OCI-M1 (cell line): ENCODE measurements at regions not wholly inside any gene's neighbourhood (a gene's known extent, or its start where the extent isn't known, plus 50 kb on each side); places are given as distances from the start of the nearest gene placed in this dataset.
"Not testable (repeated sequence)": the region's sequence is repeated elsewhere in the genome, so short reads cannot be mapped to it uniquely, and the experiment has no call there.

Experiments used
- DNase-seq: peaks from one replicate; lab custom pipeline; 2025; lab: John Stamatoyannopoulos, UW

- DNase-seq, result no peak
Measured at GRCh38 chr9:81430727-81431126, 258.6 kb downstream of the TLE1 start.

- DNase-seq, result peak; percentile 1
Measured at GRCh38 chr9:81427870-81428269, 261.5 kb downstream of the TLE1 start.

GRCh38 chr9:81424431-81424830 is 264.9 kb downstream of the TLE1 start:
- no peak for DNase-seq

- DNase-seq, result no peak
Measured at GRCh38 chr9:81423589-81424326, 265.6 kb downstream of the TLE1 start.

- DNase-seq, result not testable (repeated sequence)
Measured at GRCh38 chr9:81421090-81421489, 268.3 kb downstream of the TLE1 start.

- no peak for DNase-seq
Measured at GRCh38 chr9:81420024-81420423, 269.3 kb downstream of the TLE1 start.

- DNase-seq, result no peak
Measured at GRCh38 chr9:81417941-81418340, 271.4 kb downstream of the TLE1 start.

- DNase-seq, result no peak
Measured at GRCh38 chr9:81417299-81417675, 272.1 kb downstream of the TLE1 start.

- DNase-seq, result no peak
Measured at GRCh38 chr9:81416476-81417298, 272.7 kb downstream of the TLE1 start.

GRCh38 chr9:81414836-81415235 is 274.5 kb downstream of the TLE1 start:
- DNase-seq, result no peak

- DNase-seq, result no peak
Measured at GRCh38 chr9:81411961-81412360, 277.4 kb downstream of the TLE1 start.

GRCh38 chr9:81410201-81410600 is 279.1 kb downstream of the TLE1 start:
- no peak for DNase-seq

GRCh38 chr9:81408951-81409350 is 280.4 kb downstream of the TLE1 start:
- DNase-seq, result peak; percentile 69

- DNase-seq, result no peak
Measured at GRCh38 chr9:81404931-81405598, 284.3 kb downstream of the TLE1 start.

GRCh38 chr9:81397481-81398381 is 291.6 kb downstream of the TLE1 start:
- DNase-seq, result no peak

GRCh38 chr9:81396528-81396927 is 292.8 kb downstream of the TLE1 start:
- no peak for DNase-seq

GRCh38 chr9:81395676-81396054 is 293.7 kb downstream of the TLE1 start:
- no peak for DNase-seq

GRCh38 chr9:81394881-81395675 is 294.3 kb downstream of the TLE1 start:
- no peak for DNase-seq

- no peak for DNase-seq
Measured at GRCh38 chr9:81393985-81394811, 295.1 kb downstream of the TLE1 start.

- no peak for DNase-seq
Measured at GRCh38 chr9:81391457-81391825, 297.9 kb downstream of the TLE1 start.
